ENCODE measurements at regions not wholly inside any gene's neighbourhood (a gene's known extent, or its start where the extent isn't known, plus 50 kb on each side); places are given as distances from the start of the nearest gene placed in this dataset.
A peak's percentile ranks its signal among the peaks of the same experiment; 100 is the strongest.

GRCh38 chr12:67592228-67593011, 56.1 kb upstream of the DYRK2 start:
- Histone ChIP-seq H3K4me2 (ENCODE audit: low read depth, low read length) (peak overlapping the region; percentile 37; the same call in 1 of the 2 replicates), H3K9ac (ENCODE audit: low read length) (no peak overlapping the region)

GRCh38 chr12:67593041-67593440, 55.5 kb upstream of the DYRK2 start:
- TF ChIP-seq, protein P1, sequence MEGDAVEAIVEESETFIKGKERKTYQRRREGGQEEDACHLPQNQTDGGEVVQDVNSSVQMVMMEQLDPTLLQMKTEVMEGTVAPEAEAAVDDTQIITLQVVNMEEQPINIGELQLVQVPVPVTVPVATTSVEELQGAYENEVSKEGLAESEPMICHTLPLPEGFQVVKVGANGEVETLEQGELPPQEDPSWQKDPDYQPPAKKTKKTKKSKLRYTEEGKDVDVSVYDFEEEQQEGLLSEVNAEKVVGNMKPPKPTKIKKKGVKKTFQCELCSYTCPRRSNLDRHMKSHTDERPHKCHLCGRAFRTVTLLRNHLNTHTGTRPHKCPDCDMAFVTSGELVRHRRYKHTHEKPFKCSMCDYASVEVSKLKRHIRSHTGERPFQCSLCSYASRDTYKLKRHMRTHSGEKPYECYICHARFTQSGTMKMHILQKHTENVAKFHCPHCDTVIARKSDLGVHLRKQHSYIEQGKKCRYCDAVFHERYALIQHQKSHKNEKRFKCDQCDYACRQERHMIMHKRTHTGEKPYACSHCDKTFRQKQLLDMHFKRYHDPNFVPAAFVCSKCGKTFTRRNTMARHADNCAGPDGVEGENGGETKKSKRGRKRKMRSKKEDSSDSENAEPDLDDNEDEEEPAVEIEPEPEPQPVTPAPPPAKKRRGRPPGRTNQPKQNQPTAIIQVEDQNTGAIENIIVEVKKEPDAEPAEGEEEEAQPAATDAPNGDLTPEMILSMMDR (IDR thresholded peaks at IDR 0.05; ENCODE audit: low read length) = no peak
- no peak for TF ChIP-seq EZH2 (optimal IDR thresholded peaks at IDR 0.05; ENCODE audit: low read depth, low read length)
- TF ChIP-seq EZH2phosphoT487 (IDR thresholded peaks at IDR 0.05; ENCODE audit: low read length) = no peak
- no peaks in the 10 kb centered on the region for H3K36me3 ChIP-seq (replicated peaks; ENCODE audit: insufficient read depth, low read length)
- H3K9me2 ChIP-seq (replicated peaks; ENCODE audit: insufficient read depth, low read length) = no peaks in the 10 kb centered on the region
- no peaks in the 10 kb centered on the region for H3K27me3 ChIP-seq (replicated peaks; ENCODE audit: insufficient read depth, low read length)
- no peaks in the 10 kb centered on the region for H4K20me1 ChIP-seq (ENCODE audit: insufficient read depth, low read length)
- no peaks in the 10 kb centered on the region for H3K9me3 ChIP-seq (replicated peaks; ENCODE audit: insufficient read depth, low read length)
- peak overlapping the region; percentile 7; the same call in 1 of the 2 replicates for H3K27ac ChIP-seq (ENCODE audit: low read length)
- peaks cover 18% of the 10 kb centered on the region for H3K4me1 ChIP-seq (ENCODE audit: low read length)
- H3K79me2 ChIP-seq (ENCODE audit: low read length) = no peaks in the 10 kb centered on the region
- H3K9ac ChIP-seq (ENCODE audit: low read length) = no peak overlapping the region
- peak overlapping the region; percentile 37; the same call in 1 of the 2 replicates for H3K4me2 ChIP-seq (ENCODE audit: low read depth, low read length)
- H3F3A ChIP-seq (ENCODE audit: insufficient read depth, low read length) = no peaks in the 10 kb centered on the region
- peak overlapping the region; percentile 59 for H2AFZ ChIP-seq (ENCODE audit: low read length)
- DNase-seq = no peak
- H3K4me3 ChIP-seq (ENCODE audit: low read length) = peak overlapping the region; percentile 15; the same call in 1 of the 2 replicates

More at GRCh38 chr12:67592228-67593011, 56.1 kb upstream of the DYRK2 start:
- TF ChIP-seq, protein P1 (IDR thresholded peaks at IDR 0.05; ENCODE audit: low read length) = no peak
- TF ChIP-seq EZH2 (optimal IDR thresholded peaks at IDR 0.05; ENCODE audit: low read depth, low read length) = no peak
- TF ChIP-seq EZH2phosphoT487 (IDR thresholded peaks at IDR 0.05; ENCODE audit: low read length) = no peak
- Histone ChIP-seq H3K79me2 (ENCODE audit: low read length) (no peaks in the 10 kb centered on the region), H3F3A (ENCODE audit: insufficient read depth, low read length) (no peaks in the 10 kb centered on the region), H3K27me3 (replicated peaks; ENCODE audit: insufficient read depth, low read length) (no peaks in the 10 kb centered on the region), H3K27ac (ENCODE audit: low read length) (peak overlapping the region; percentile 7; the same call in 1 of the 2 replicates), H3K9me2 (replicated peaks; ENCODE audit: insufficient read depth, low read length) (no peaks in the 10 kb centered on the region), H3K4me1 (ENCODE audit: low read length) (peaks cover 18% of the 10 kb centered on the region), H2AFZ (ENCODE audit: low read length) (peak overlapping the region; percentile 59), H3K9me3 (replicated peaks; ENCODE audit: insufficient read depth, low read length) (no peaks in the 10 kb centered on the region), H3K4me3 (ENCODE audit: low read length) (peak overlapping the region; percentile 15; the same call in 1 of the 2 replicates), H4K20me1 (ENCODE audit: insufficient read depth, low read length) (no peaks in the 10 kb centered on the region), H3K36me3 (replicated peaks; ENCODE audit: insufficient read depth, low read length) (no peaks in the 10 kb centered on the region)
- peak; percentile 72 for DNase-seq

DNA sequence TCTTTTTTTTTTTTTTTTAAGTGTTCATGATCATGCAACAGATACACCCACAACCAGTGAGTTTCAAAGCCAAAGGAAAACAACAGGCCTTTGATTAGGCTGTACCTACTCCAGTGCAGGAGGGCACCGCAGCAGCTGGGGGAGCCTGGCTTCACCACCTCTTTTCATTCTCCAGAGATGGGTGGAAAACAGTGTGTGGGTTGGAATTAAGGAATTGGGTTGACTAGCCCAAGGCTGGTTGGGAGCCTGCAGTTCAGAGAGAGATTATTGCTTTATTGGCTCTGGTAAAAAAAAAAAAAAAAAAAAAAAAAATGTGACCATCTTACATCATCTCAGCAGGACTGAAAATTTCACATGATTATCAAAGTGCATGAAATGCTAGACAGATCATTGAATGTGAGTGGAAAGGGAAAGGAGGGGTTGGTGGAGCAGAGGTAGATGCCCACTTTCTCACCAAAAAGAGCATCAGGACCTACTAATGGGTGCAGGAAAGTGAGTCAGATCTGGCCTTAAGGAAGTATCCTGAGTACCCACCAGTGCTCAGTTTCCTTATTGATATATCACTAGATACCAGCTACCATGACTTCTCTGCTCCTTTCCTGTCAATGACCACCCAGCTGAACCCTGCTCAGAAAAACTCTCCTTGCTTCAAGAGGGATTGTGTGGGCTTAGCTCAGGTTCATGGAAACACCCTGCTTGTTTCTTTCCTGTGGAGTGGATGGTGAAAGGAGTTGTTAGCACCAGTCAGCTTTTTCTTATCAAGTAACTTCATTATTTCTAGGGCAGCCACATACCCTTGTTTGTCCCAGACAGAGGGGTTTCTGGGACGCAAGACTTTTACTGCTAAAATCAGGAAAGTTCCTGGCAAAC, 54.8 kb upstream of the DYRK2 start:
- Histone ChIP-seq H3K4me1 (ENCODE audit: low read length) (peaks cover 18% of the 10 kb centered on the region), H3K27ac (ENCODE audit: low read length) (no peak overlapping the region), H3K9me3 (replicated peaks; ENCODE audit: insufficient read depth, low read length) (no peaks in the 10 kb centered on the region), H4K20me1 (ENCODE audit: insufficient read depth, low read length) (no peaks in the 10 kb centered on the region), H3F3A (ENCODE audit: insufficient read depth, low read length) (no peaks in the 10 kb centered on the region), H3K27me3 (replicated peaks; ENCODE audit: insufficient read depth, low read length) (no peaks in the 10 kb centered on the region; the same call in 1 of the 2 replicates), H3K4me3 (ENCODE audit: low read length) (no peak overlapping the region), H3K36me3 (replicated peaks; ENCODE audit: insufficient read depth, low read length) (no peaks in the 10 kb centered on the region), H3K4me2 (ENCODE audit: low read depth, low read length) (no peak overlapping the region), H3K9me2 (replicated peaks; ENCODE audit: insufficient read depth, low read length) (no peaks in the 10 kb centered on the region), H2AFZ (ENCODE audit: low read length) (no peak overlapping the region; the same call in 1 of the 2 replicates), H3K79me2 (ENCODE audit: low read length) (no peaks in the 10 kb centered on the region), H3K9ac (ENCODE audit: low read length) (no peak overlapping the region)
- no peak for TF ChIP-seq EZH2 (optimal IDR thresholded peaks at IDR 0.05; ENCODE audit: low read depth, low read length)
- TF ChIP-seq, protein P1 (IDR thresholded peaks at IDR 0.05; ENCODE audit: low read length) = no peak
- no peak for TF ChIP-seq EZH2phosphoT487 (IDR thresholded peaks at IDR 0.05; ENCODE audit: low read length)
- DNase-seq = no peak

All from MM.1S (cell line).